Keratinocyte (primary cell): ENCODE measurements at regions not wholly inside any gene's neighbourhood (a gene's known extent, or its start where the extent isn't known, plus 50 kb on each side); places are given as distances from the start of the nearest gene placed in this dataset.

Experiments used
- CTCF ChIP-seq, 3 experiments: IDR thresholded peaks in 1 of 3; conservative IDR thresholded peaks in 1 of 3; optimal IDR thresholded peaks in 1 of 3; 2 replicates in 2 of 3; 3 replicates in 1 of 3; pipeline versions ENCODE3 to v1.5.1; 2011; ENCODE audit warnings: low read length in 3 of 3, mild to moderate bottlenecking in 3 of 3, moderate library complexity in 2 of 3, control low read depth in 1 of 3, inconsistent platforms in 1 of 3; ENCODE audit not compliant: insufficient read depth in 2 of 3; ENCODE audit errors: extremely low read depth in 1 of 3
- EZH2 ChIP-seq: IDR thresholded peaks from one replicate; pipeline ENCODE4 v1.6.1; 2012; ENCODE audit warnings: inconsistent platforms, mild to moderate bottlenecking, low read length, moderate library complexity

DNA sequence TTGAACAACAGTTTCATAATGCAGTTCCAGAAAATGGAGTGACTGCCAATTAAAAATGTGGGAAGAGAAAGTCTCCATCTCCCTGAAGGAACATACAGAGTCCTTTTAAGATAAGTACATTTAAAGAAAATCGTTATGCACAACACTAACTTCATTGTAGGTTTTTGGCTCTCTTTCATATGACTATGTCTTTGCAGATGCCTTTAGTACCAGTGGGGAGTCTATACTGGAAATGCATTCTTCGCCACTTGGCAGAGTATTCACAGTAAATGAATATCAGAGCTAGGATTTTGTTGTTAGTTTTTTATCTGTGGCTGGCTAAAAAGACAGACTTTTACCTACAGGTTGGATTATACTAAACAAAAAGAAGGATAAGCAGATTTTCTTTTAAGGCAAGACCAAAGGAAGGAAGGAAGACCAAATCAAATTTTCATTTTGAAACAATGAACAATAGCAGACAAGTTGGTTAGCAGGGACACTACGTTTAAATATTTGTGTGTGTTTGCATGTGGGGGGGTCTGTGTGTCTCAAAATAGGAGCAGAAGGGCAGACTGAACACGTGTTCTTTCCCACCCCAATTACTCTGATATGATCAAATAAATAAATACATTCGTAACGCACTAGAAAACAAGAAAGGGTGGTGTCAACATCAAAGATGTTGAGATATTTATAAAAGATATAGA is 124.5 kb downstream of the BTG1 start:
- TF ChIP-seq CTCF (optimal IDR thresholded peaks at IDR 0.05 in 1 of 3, IDR thresholded peaks at IDR 0.05 in 1 of 3, conservative IDR thresholded peaks at IDR 0.05 in 1 of 3; ENCODE audit: extremely low read depth in 1 of 3, insufficient read depth in 2 of 3, low read length in 3 of 3) (no peak), EZH2 (no peak)
